GM12865 (cell line): ENCODE measurements at regions not wholly inside any gene's neighbourhood (a gene's known extent, or its start where the extent isn't known, plus 50 kb on each side); places are given as distances from the start of the nearest gene placed in this dataset.

ENCODE experiments used
- DNase-seq: peaks from one replicate; pipeline ENCODE4 v3.0.0; 2010; ENCODE audit warnings: low read depth
- H3K4me3 ChIP-seq: 2 replicates; pipeline ENCODE4 v1.5.1; 2011; ENCODE audit warnings: mild to moderate bottlenecking, low read depth, low read length, control low read depth
- TF ChIP-seq, protein P1 (sequence below): IDR thresholded peaks from 2 replicates; pipeline ENCODE4 v1.5.1; 2011; ENCODE audit warnings: low read length, control low read depth, low read depth, inconsistent platforms; ENCODE audit not compliant: insufficient read depth; ENCODE audit errors: missing control alignments

DNA sequence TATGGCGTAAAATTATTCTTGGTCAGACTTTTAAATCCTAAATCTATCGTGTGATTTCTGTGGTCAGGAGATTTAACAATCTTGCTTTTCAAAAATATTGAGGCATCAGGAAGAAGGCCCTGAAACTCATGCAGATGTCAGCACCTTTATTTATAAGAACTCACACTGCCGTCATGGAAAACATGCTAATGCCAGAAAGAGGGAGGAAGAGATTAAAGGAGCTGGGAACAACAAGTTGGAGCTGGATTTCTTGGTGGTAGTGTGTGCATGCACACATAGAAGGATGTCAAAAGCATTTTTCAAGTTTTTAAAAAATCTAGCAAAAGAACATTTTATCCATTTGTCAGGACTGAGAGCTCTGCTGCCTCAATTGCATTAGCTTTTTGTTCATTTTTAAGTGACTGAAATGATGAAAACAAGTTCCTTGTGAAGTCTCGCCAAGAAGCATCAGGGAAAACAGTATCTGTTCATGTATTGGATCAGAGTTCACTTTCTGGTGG is 342.5 kb downstream of the SPRY2 start:
- DNase-seq: no peak
- TF ChIP-seq, protein P1, sequence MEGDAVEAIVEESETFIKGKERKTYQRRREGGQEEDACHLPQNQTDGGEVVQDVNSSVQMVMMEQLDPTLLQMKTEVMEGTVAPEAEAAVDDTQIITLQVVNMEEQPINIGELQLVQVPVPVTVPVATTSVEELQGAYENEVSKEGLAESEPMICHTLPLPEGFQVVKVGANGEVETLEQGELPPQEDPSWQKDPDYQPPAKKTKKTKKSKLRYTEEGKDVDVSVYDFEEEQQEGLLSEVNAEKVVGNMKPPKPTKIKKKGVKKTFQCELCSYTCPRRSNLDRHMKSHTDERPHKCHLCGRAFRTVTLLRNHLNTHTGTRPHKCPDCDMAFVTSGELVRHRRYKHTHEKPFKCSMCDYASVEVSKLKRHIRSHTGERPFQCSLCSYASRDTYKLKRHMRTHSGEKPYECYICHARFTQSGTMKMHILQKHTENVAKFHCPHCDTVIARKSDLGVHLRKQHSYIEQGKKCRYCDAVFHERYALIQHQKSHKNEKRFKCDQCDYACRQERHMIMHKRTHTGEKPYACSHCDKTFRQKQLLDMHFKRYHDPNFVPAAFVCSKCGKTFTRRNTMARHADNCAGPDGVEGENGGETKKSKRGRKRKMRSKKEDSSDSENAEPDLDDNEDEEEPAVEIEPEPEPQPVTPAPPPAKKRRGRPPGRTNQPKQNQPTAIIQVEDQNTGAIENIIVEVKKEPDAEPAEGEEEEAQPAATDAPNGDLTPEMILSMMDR: no peak
- H3K4me3 ChIP-seq: no peak overlapping the region

DNA sequence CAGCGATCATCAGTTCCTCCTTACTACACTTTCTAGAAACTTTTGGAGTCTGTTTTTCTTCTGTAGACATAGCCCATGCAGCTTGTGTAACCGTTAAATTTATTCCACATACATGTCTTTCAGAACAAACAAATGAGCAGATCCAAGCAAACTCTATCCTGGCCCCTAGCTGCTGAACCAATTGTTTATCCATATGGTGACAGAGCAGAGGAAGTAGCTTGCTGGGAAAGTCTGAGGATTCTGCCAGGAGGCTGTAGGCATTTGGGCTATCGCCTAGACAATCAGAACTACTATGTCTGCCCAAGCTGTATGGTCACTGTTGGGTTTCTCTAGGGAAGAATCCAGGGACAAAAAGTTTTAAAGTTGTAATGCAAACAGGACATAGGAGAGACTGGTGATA is 343.7 kb downstream of the SPRY2 start:
- H3K4me3 ChIP-seq: no peak overlapping the region
- no peak for DNase-seq
- TF ChIP-seq, protein P1: no peak

DNA sequence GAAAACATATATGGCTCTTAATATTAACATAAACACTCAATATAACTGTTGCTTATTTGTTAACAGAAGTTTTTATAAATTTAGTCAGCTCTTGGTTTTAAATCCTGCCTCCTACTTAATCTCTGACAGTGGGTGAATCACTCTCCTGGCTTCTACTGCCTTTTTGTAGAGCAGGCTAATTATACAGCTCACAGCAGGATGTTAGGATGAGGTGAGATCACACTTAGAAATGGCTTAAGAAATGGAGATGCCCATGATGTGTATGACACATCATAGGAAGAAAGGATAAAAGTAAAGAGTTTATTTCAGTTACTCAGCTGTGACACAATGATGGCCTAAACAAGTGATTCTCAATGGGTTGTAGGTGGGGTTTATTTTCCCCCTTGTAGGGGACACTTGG is 345.6 kb downstream of the SPRY2 start:
- TF ChIP-seq, protein P1: no peak
- DNase-seq: no peak
- no peak overlapping the region for H3K4me3 ChIP-seq

DNA sequence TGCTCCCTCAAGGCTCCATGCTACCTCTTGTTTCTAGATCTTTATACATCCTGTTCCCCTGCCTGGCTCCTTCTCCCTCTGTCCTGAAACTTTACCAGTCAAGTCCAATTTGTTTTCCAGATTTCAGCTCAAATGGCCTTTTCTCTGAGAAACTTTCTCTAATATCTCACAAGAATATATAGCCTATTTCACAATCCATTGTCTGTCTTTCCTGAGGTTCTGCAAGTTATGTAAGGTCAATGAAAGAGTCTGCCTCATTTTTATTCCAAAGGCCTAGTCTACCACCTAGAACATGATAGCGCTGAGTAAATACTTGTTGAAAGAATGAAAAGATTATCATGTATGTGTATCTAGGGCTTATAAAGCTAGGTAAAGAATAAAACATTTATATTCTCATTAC is 348.8 kb downstream of the SPRY2 start:
- H3K4me3 ChIP-seq: no peak overlapping the region
- TF ChIP-seq, protein P1: no peak
- DNase-seq: no peak

DNA sequence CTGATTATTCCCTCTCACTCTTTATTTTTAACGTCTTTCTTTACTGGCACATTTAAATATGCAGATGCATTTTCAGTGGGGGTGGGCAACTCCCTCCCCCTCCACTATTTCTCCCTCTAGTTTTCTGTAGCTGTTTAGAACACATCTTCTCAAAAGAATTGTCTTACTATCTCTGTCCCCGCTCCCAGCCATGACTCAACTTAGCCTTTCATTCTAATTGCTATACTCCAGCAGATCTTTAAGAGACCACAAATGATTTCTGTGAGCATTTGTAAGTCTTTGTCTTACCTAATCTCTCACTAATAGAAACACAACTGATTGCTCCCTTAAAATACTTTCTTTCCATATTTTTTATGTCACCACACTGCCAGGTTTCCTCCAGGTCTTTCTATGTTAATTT is 350.9 kb downstream of the SPRY2 start:
- no peak overlapping the region for H3K4me3 ChIP-seq
- no peak for DNase-seq
- TF ChIP-seq, protein P1: no peak

DNA sequence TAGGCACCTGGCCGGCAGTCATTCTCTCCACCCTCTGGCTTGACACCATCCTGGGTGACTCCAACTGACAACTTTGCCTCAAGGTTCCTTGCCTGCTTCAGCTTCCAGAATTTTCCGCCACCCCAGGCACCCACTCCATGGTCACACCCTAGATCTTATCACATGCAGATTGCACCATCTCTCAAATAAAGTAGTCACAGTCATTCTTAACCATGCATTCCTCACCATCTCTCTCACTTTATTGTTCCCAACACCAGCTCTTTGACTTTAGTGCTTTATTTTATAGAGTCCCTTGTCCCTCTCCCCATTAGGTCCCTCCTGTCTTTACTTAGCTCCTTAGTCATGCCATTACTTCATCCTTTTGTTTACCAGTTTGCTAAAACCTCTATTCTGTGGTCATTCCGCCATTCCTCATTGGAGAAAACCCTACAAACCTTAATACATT is 351.7 kb downstream of the SPRY2 start:
- DNase-seq: no peak
- H3K4me3 ChIP-seq: no peak overlapping the region
- TF ChIP-seq, protein P1: no peak

DNA sequence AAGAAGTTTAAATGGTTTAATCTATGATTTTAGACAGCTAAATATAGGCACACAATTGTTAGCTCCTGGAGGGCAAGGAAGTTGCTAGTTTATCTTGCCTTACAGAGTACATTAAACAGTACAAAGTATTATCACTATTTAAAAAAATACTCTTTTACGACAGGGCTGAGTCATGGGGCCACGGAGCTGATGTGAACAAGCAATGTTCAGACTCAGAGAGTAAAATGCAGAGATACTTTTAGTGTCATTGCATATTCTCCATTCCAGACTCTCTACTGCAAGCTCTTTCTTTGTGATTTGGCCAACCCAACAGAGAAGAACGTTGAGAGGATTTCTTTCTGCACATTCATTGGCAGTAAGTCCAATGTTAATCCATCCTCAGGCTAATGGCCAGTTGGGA is 352.4 kb downstream of the SPRY2 start:
- TF ChIP-seq, protein P1: no peak
- no peak for DNase-seq
- no peak overlapping the region for H3K4me3 ChIP-seq
